ENCODE measurements at regions not wholly inside any gene's neighbourhood (a gene's known extent, or its start where the extent isn't known, plus 50 kb on each side); places are given as distances from the start of the nearest gene placed in this dataset.

DNA sequence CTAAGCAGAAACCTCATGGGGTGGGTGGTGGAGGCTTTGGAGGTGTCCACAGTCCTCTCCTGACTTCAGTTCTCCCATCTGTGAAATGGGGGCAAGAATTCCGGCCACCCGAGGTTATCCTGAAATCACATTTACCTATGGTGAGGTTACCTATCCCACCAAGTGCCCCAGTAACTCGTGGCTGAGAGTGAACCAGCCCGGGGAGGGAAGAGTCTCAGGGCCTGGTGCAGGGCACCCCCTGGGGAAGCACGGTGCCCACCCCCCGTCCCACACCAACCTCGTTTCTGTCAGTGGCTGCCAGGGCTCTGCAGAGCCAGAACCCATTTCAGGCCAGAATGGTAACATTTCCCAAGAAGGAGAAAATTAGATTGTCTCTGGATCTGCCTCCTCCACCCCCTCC is 83.7 kb upstream of the VSTM2B start:
- TF ChIP-seq, protein P1, sequence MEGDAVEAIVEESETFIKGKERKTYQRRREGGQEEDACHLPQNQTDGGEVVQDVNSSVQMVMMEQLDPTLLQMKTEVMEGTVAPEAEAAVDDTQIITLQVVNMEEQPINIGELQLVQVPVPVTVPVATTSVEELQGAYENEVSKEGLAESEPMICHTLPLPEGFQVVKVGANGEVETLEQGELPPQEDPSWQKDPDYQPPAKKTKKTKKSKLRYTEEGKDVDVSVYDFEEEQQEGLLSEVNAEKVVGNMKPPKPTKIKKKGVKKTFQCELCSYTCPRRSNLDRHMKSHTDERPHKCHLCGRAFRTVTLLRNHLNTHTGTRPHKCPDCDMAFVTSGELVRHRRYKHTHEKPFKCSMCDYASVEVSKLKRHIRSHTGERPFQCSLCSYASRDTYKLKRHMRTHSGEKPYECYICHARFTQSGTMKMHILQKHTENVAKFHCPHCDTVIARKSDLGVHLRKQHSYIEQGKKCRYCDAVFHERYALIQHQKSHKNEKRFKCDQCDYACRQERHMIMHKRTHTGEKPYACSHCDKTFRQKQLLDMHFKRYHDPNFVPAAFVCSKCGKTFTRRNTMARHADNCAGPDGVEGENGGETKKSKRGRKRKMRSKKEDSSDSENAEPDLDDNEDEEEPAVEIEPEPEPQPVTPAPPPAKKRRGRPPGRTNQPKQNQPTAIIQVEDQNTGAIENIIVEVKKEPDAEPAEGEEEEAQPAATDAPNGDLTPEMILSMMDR (IDR thresholded peaks at IDR 0.05; ENCODE audit: insufficient read depth, low read length, missing control alignments) = no peak
- CTCF ChIA-PET = no interaction called here
- no peak for DNase-seq (ENCODE audit: low read depth, low spot score)
- no peak overlapping the region for H3K4me3 ChIP-seq (ENCODE audit: low read depth, low read length)
- POLR2A ChIA-PET = no interaction called here

DNA sequence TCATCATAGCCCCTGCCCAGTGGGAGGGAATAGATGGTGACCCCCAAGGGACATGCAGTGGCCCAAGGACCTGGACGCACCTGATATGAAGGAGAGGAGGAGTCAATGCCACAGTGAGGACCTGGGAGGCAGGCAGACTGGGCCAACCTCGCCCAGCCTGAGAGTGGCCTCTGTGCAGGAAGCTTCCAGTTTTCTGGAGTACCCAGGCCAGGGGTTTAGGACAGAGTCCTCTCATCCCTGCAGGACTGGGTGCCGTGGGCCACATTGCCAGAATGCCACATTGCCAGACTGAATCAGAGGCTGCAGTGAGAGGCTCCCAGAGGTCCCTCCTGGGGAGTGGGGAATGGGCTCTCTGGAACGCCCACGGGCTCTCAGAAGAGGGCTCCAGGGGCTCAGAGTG is 82.9 kb upstream of the VSTM2B start:
- POLR2A ChIA-PET = no interaction called here
- no peak overlapping the region for H3K4me3 ChIP-seq (ENCODE audit: low read depth, low read length)
- TF ChIP-seq, protein P1 (IDR thresholded peaks at IDR 0.05; ENCODE audit: insufficient read depth, low read length, missing control alignments) = no peak
- DNase-seq (ENCODE audit: low read depth, low spot score) = no peak
- CTCF ChIA-PET = no interaction called here

DNA sequence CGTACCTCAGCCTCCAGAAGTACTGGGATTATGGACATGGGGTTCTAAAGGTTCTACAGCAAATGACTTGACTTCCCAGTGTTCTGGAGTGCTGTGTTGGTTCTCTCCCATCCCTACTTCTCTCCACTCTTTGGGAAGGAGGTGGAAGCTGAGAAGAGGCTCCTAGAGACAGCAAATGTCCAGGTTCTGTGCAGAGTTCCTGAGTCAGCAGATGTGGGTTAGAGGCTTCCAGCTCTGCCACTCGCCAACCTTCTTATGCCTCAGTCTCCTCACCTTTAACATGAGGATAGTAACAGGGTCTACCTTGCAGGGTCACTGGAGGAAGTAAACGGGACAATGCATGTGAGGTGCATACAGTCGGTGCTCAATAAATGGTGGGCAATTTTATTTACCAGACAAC is 80.5 kb upstream of the VSTM2B start:
- DNase-seq (ENCODE audit: low read depth, low spot score) = no peak
- H3K4me3 ChIP-seq (ENCODE audit: low read depth, low read length) = no peak overlapping the region
- TF ChIP-seq, protein P1 (IDR thresholded peaks at IDR 0.05; ENCODE audit: insufficient read depth, low read length, missing control alignments) = no peak
- ChIA-PET POLR2A (no interaction called here), CTCF (no interaction called here)

DNA sequence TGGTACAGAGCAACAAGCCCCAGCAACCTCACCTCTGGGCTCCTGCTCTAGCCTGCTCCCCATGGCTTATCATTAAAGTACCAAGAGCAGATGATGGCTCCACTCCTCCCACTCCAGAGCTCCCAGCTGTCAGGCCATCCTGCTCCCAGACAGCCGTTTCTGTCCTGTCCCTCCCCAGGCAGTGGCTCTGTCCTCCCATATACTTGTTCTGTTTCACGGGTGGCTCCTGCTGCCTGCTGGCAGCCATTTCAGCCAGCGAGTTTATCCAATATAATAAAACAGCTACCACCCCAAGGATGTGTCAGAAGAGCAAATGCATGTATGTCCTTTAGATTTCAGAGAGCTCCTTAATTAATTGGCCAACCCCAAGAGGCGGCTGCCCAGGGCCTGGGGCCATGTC is 79.4 kb upstream of the VSTM2B start:
- CTCF ChIA-PET = no interaction called here
- no peak for DNase-seq (ENCODE audit: low read depth, low spot score)

DNA sequence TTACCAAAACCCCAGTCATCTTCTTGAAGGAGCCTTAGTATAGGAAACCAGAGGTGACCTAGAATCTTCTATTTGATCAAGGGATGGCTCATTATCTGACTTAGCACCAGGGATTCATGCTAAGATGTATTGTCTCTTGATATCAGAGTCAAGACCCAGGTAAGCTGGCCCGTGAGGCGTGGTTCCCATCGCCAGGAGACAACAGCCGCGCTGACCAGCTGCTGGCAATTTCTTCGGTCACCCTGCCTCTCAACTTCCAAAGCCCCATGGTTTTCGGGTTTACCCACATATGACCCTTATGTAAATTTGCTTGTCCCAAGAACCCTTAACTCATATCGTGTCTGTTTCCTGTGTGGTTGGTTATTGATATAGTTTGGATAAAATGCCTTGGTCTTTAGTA is 77.7 kb upstream of the VSTM2B start:
- CTCF ChIA-PET = no interaction called here
- DNase-seq (ENCODE audit: low read depth, low spot score) = no peak
- POLR2A ChIA-PET = no interaction called here
- TF ChIP-seq, protein P1 (IDR thresholded peaks at IDR 0.05; ENCODE audit: insufficient read depth, low read length, missing control alignments) = no peak
- H3K4me3 ChIP-seq (ENCODE audit: low read depth, low read length) = no peak overlapping the region

More for the DNA sequence above, 79.4 kb upstream of the VSTM2B start:
- TF ChIP-seq, protein P1 (IDR thresholded peaks at IDR 0.05; ENCODE audit: insufficient read depth, low read length, missing control alignments) = no peak
- H3K4me3 ChIP-seq (ENCODE audit: low read depth, low read length) = no peak overlapping the region
- POLR2A ChIA-PET = no interaction called here

DNA sequence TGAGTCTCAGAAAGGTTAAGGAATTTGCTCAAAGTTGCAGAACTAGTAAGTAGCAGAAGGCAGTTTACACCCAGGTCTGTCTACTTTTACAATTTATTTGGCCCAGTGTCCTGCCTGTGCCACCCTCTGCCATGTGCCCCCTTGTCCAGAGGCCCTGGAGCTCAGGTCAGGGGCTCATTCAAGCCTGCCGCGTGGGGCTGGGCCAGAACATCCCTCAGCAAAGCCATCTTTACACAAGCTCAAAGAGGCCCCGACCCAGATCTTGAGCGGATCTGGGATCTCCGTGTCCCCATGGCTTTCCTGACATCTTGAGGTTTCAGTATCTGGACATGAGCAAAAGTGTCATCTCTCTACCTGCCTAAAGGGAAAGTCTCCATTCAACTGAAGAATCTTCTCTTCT is 76.4 kb upstream of the VSTM2B start:
- TF ChIP-seq, protein P1 (IDR thresholded peaks at IDR 0.05; ENCODE audit: insufficient read depth, low read length, missing control alignments) = no peak
- ChIA-PET POLR2A (no interaction called here), CTCF (no interaction called here)
- H3K4me3 ChIP-seq (ENCODE audit: low read depth, low read length) = no peak overlapping the region
- DNase-seq (ENCODE audit: low read depth, low spot score) = no peak

All from AG04449 (cell line).